Activated T-cell treated with anti-CD3 and anti-CD28 coated beads for 48 hours (primary cell): ENCODE measurements at regions not wholly inside any gene's neighbourhood (a gene's known extent, or its start where the extent isn't known, plus 50 kb on each side); places are given as distances from the start of the nearest gene placed in this dataset.

Experiments
- DNase-seq: peaks from one replicate; pipeline ENCODE4 v3.0.0-alpha.2; 2020; ENCODE audit warnings: low read depth

GRCh38 chrX:13147733-13148132 is 103.3 kb upstream of the FAM9C start:
- DNase-seq: no peak

- DNase-seq: no peak
These were observed 102.7 kb upstream of the FAM9C start for GRCh38 chrX:13147147-13147546.

- no peak for DNase-seq
These were observed 100.7 kb upstream of the FAM9C start for GRCh38 chrX:13144927-13145655.

GRCh38 chrX:13142891-13143290 is 98.5 kb upstream of the FAM9C start:
- DNase-seq: no peak

GRCh38 chrX:13140007-13140406 is 95.6 kb upstream of the FAM9C start:
- DNase-seq: no peak

GRCh38 chrX:13131396-13132137 is 87.1 kb upstream of the FAM9C start:
- DNase-seq: no peak

- DNase-seq: no peak
These were observed 86.4 kb upstream of the FAM9C start for GRCh38 chrX:13130816-13131215.

- DNase-seq: no peak
These were observed 83.7 kb upstream of the FAM9C start for GRCh38 chrX:13128104-13128503.

GRCh38 chrX:13126775-13127174 is 82.4 kb upstream of the FAM9C start:
- no peak for DNase-seq

- no peak for DNase-seq
These were observed 80.8 kb upstream of the FAM9C start for GRCh38 chrX:13125188-13125587.

- no peak for DNase-seq
These were observed 79.5 kb upstream of the FAM9C start for GRCh38 chrX:13123857-13124345.

- DNase-seq: no peak
These were observed 78.9 kb upstream of the FAM9C start for GRCh38 chrX:13123247-13123856.

- no peak for DNase-seq
These were observed 76.7 kb upstream of the FAM9C start for GRCh38 chrX:13121020-13121555.

- DNase-seq: no peak
These were observed 75.6 kb upstream of the FAM9C start for GRCh38 chrX:13120017-13120416.

GRCh38 chrX:13119386-13119785 is 75.0 kb upstream of the FAM9C start:
- DNase-seq: no peak

GRCh38 chrX:13115146-13115855 is 70.9 kb upstream of the FAM9C start:
- DNase-seq: no peak

- no peak for DNase-seq
These were observed 68.1 kb upstream of the FAM9C start for GRCh38 chrX:13112499-13112898.

- no peak for DNase-seq
These were observed 66.3 kb upstream of the FAM9C start for GRCh38 chrX:13110433-13111324.

GRCh38 chrX:13109817-13110216 is 65.4 kb upstream of the FAM9C start:
- no peak for DNase-seq

- DNase-seq: no peak
These were observed 59.5 kb upstream of the FAM9C start for GRCh38 chrX:13103914-13104274.
